RWPE1 (cell line): ENCODE measurements at regions not wholly inside any gene's neighbourhood (a gene's known extent, or its start where the extent isn't known, plus 50 kb on each side); places are given as distances from the start of the nearest gene placed in this dataset.
A peak's percentile ranks its signal among the peaks of the same experiment; 100 is the strongest.

Experiments
- CTCF ChIA-PET: fragments of 350-600 bp; sonication (Branson Sonifier 250); formaldehyde crosslinking; extraction: SDS; loops from one replicate; lab custom pipeline; 2021; lab: Yijun Ruan, JAX
- POLR2A ChIA-PET: fragments of 400-600 bp; formaldehyde crosslinking; extraction: SDS; loops from one replicate; lab custom pipeline; 2020; ENCODE audit warnings: antibody characterized with exemption; ENCODE audit not compliant: low non-redundant PET; lab: Yijun Ruan, JAX
- DNase-seq: peaks from one replicate; pipeline ENCODE4 v3.0.0; 2012; ENCODE audit warnings: low spot score
- H3K27ac ChIP-seq: fragments of 450-650 bp; 2 replicates; pipeline ENCODE4 v1.5.1; 2017
- TF ChIP-seq, protein P1 (sequence below): fragments of 450-650 bp; conservative IDR thresholded peaks from 2 replicates; pipeline ENCODE4 v1.5.1; 2017; ENCODE audit warnings: low read depth, mild to moderate bottlenecking

GRCh38 chr1:209229494-209230061, 353.9 kb upstream of the CAMK1G start:
- POLR2A ChIA-PET, result no interaction called here
- CTCF ChIA-PET, result interaction anchor here (0.5 to 1.4 kb wide), 7 partner anchors 19 to 350 kb away, joined by 3 to 4 read pairs (median 3); no protein-coding TSS in a partner anchor
- peak; percentile 90 for DNase-seq
- TF ChIP-seq, protein P1, sequence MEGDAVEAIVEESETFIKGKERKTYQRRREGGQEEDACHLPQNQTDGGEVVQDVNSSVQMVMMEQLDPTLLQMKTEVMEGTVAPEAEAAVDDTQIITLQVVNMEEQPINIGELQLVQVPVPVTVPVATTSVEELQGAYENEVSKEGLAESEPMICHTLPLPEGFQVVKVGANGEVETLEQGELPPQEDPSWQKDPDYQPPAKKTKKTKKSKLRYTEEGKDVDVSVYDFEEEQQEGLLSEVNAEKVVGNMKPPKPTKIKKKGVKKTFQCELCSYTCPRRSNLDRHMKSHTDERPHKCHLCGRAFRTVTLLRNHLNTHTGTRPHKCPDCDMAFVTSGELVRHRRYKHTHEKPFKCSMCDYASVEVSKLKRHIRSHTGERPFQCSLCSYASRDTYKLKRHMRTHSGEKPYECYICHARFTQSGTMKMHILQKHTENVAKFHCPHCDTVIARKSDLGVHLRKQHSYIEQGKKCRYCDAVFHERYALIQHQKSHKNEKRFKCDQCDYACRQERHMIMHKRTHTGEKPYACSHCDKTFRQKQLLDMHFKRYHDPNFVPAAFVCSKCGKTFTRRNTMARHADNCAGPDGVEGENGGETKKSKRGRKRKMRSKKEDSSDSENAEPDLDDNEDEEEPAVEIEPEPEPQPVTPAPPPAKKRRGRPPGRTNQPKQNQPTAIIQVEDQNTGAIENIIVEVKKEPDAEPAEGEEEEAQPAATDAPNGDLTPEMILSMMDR, result no peak
- no peak overlapping the region for H3K27ac ChIP-seq

DNA sequence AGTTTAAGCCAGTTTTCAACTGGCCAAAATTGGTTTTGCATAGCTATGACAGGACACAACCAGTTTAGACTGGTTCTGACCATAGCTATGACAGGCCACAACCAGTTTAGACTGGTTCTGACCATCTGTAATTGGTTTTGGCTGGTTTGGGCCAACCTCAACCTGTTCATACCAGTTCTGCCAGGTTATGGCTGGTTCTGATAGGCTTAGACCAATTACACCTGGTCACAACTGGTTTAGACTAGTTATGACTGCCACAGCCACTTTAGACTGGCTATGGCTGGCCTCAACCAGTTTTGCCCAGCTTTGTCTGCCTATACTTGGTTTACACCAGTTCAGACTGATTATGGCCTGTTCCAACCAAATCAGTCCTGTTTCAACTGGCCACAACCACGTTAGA, 353.2 kb upstream of the CAMK1G start:
- TF ChIP-seq, protein P1, result no peak
- CTCF ChIA-PET, result interaction anchor here (0.6 to 0.9 kb wide), 2 partner anchors 23 to 350 kb away, joined by 3 to 4 read pairs; no protein-coding TSS in a partner anchor
- POLR2A ChIA-PET, result no interaction called here
- H3K27ac ChIP-seq, result no peak overlapping the region
- no peak for DNase-seq

DNA sequence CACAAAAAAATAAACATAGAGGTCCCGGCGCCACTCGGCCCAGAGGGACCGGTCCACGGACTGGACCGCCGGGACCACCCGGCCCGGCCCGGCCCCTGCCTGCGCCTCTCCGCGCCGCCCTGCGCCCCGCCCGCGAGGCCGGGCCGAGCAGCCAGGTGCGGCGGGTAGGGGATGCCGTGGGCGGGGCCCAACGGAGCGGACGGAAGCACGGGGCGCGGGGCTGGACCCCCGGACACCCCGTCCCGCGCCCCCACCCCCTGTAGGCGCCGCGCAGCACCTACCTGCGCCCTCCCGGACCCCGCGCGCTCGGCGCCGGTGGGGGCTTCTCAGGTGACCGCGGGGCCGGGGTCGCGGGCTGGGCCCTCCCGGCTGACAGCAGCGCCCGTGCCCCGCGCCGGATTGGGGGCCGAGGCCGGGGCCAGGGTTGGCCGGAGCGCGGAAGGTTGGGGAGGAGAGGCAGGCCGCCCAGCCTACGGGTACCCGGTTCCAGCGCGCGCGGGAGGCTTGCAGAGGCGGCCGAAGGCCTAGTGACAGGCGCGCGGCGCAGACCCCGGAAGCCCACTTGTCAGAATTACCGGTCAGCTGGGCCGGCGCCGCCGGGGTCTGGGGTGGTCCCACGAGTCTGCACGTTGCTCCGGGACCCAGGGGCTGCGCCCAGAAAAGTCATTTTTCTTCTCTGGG, 351.9 kb upstream of the CAMK1G start:
- CTCF ChIA-PET, result no interaction called here
- DNase-seq, result no peak
- TF ChIP-seq, protein P1, result no peak
- POLR2A ChIA-PET, result no interaction called here
- no peak overlapping the region for H3K27ac ChIP-seq

DNA sequence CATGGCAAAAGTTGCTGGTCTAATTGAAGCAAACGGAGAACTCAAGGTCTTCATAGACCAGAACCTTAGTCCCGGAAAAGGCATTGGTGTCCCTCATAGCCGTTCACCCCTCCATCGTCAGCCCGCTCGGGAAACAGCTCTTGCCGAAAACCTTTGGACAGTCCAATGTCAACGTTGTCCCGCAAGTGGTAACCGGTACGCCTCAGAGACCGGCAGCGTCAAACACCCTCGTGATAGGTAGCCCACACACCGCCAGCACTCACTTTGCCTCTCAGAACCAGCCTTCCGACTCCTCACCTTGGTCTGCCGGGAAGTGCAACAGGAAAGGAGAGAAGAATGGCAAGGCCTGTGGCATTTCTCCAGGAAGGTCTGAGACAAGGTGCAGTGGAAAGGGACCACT, 351.3 kb upstream of the CAMK1G start:
- ChIA-PET POLR2A (no interaction called here), CTCF (no interaction called here)
- H3K27ac ChIP-seq, result no peak overlapping the region
- no peak for DNase-seq
- TF ChIP-seq, protein P1, result no peak

DNA sequence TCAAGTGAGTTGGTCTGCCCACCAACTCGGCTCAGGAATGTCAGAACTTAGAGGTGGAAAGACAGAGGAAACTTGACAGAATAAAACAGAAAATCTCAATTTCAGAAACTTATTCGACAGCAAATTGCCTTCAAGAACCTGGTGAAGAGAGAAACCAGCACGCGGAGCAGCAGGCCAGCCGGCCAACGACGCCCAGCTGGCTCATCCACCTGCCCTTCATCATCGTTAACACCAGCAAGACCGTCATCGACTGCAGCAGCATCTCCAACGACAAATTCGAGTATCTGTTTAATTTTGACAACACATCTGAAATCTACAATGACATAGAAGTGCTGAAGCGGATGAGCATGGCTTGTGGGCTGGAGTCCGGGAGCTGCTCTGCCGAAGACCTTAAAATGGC, 350.8 kb upstream of the CAMK1G start:
- ChIA-PET POLR2A (no interaction called here), CTCF (no interaction called here)
- TF ChIP-seq, protein P1, result no peak
- DNase-seq, result no peak
- no peak overlapping the region for H3K27ac ChIP-seq

DNA sequence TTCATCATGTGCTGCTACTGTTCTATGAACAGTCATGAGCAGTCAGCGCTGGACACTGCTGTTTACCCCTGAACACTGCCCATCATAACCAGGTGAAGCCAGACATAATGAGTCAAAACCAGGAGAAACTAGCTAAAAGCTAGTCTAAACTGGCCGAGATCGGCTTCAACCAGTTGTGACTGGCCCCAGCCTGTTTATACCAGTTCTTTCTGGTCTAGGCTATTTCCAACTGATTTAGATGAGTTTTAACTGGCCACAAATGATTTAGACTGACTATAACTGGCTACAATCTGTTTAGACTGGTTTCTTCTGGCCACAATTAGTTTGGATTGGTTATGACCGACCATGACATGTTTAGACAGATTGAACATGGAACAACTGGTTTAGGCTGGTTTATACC, 348.3 kb upstream of the CAMK1G start:
- no peak overlapping the region for H3K27ac ChIP-seq
- TF ChIP-seq, protein P1, result no peak
- ChIA-PET CTCF (no interaction called here), POLR2A (no interaction called here)
- DNase-seq, result no peak
